SK-N-SH (cell line): ENCODE measurements at regions not wholly inside any gene's neighbourhood (a gene's known extent, or its start where the extent isn't known, plus 50 kb on each side); places are given as distances from the start of the nearest gene placed in this dataset.

Experiments used
- CHD2 ChIP-seq: fragments of 150-350 bp; IDR thresholded peaks from 2 replicates; pipeline ENCODE4 v1.6.1; 2018; ENCODE audit warnings: low read length; ENCODE audit not compliant: partially characterized antibody
- EP300 ChIP-seq, 2 experiments: IDR thresholded peaks; 2 replicates each; pipeline versions ENCODE4 v1.4.0 to v1.6.1; 2012; ENCODE audit warnings: borderline replicate concordance in 1 of 2, low read depth in 1 of 2, low read length in 1 of 2
- GABPA ChIP-seq: IDR thresholded peaks from 2 replicates; pipeline ENCODE4 v1.4.0; 2012; ENCODE audit warnings: low read depth, mild to moderate bottlenecking
- JUND ChIP-seq: IDR thresholded peaks from 2 replicates; pipeline ENCODE4 v1.4.0; 2012
- POLR2AphosphoS5 ChIP-seq: IDR thresholded peaks from 2 replicates; pipeline ENCODE4 v1.6.1; 2012; ENCODE audit warnings: low read depth, low read length
- SMC3 ChIP-seq: IDR thresholded peaks from 2 replicates; pipeline ENCODE4 v1.6.1; 2012; ENCODE audit warnings: low read depth, low read length, improper control_type of control experiment
- TAF1 ChIP-seq: IDR thresholded peaks from 2 replicates; pipeline ENCODE4 v1.6.1; 2012; ENCODE audit warnings: low read depth, mild to moderate bottlenecking, low read length, moderate library complexity, borderline replicate concordance
- USF2 ChIP-seq: fragments of 150-350 bp; IDR thresholded peaks from 2 replicates; pipeline ENCODE4 v1.6.1; 2017; ENCODE audit warnings: antibody characterized with exemption, low read length, low read depth, borderline replicate concordance
- TF ChIP-seq, protein P1 (sequence below): fragments of 200-600 bp; sonication (generic); IDR thresholded peaks from 2 replicates; pipeline ENCODE4 v1.6.1; 2017; ENCODE audit warnings: antibody characterized with exemption, mild to moderate bottlenecking, moderate library complexity
- TF ChIP-seq, protein P2 (sequence below): IDR thresholded peaks from 2 replicates; pipeline ENCODE4 v1.4.0; 2012; ENCODE audit warnings: low read depth
- TF ChIP-seq, protein P3 (sequence below): IDR thresholded peaks from 2 replicates; pipeline ENCODE4 v1.6.1; 2012; ENCODE audit warnings: mild to moderate bottlenecking, low read depth, low read length, moderate library complexity

DNA sequence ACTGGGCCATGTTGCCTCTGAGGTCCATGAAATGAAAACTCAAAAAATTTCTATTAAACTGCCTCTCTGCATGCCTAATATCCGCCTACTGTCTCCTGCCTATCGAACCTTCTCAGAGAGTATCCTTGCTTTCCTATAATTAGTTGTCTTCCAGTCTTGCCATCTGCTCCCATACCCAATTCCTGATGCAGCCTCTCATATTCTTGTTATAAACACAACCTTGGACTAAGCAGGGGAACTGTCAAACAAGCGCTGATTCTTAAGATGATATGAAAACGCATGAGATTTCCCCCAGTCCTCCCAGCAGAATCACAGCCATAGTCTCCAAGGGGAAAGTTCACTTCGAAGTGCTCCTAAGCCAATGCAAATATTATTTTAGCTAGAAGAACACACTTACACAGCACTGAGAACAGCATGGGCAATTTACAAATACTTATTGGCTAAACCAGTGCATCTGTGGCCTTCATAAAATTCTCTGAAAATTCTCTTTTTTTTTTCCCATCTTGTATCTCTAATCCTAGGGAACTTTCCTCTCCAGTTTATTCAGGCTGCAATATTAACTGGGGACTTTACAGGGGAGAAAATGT, 471.6 kb downstream of the MBD2 start:
- TF ChIP-seq POLR2AphosphoS5 (no peak), TAF1 (no peak), EP300 (IDR thresholded peaks at IDR 0.05; ENCODE audit: borderline replicate concordance in 1 of 2, low read depth in 1 of 2, low read length in 1 of 2) (no peak), GABPA (no peak), SMC3 (no peak), CHD2 (no peak), USF2 (no peak), JUND (no peak)
- TF ChIP-seq, protein P1, sequence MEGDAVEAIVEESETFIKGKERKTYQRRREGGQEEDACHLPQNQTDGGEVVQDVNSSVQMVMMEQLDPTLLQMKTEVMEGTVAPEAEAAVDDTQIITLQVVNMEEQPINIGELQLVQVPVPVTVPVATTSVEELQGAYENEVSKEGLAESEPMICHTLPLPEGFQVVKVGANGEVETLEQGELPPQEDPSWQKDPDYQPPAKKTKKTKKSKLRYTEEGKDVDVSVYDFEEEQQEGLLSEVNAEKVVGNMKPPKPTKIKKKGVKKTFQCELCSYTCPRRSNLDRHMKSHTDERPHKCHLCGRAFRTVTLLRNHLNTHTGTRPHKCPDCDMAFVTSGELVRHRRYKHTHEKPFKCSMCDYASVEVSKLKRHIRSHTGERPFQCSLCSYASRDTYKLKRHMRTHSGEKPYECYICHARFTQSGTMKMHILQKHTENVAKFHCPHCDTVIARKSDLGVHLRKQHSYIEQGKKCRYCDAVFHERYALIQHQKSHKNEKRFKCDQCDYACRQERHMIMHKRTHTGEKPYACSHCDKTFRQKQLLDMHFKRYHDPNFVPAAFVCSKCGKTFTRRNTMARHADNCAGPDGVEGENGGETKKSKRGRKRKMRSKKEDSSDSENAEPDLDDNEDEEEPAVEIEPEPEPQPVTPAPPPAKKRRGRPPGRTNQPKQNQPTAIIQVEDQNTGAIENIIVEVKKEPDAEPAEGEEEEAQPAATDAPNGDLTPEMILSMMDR: no peak
- TF ChIP-seq, protein P2, sequence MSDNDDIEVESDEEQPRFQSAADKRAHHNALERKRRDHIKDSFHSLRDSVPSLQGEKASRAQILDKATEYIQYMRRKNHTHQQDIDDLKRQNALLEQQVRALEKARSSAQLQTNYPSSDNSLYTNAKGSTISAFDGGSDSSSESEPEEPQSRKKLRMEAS: no peak
- TF ChIP-seq, protein P3, sequence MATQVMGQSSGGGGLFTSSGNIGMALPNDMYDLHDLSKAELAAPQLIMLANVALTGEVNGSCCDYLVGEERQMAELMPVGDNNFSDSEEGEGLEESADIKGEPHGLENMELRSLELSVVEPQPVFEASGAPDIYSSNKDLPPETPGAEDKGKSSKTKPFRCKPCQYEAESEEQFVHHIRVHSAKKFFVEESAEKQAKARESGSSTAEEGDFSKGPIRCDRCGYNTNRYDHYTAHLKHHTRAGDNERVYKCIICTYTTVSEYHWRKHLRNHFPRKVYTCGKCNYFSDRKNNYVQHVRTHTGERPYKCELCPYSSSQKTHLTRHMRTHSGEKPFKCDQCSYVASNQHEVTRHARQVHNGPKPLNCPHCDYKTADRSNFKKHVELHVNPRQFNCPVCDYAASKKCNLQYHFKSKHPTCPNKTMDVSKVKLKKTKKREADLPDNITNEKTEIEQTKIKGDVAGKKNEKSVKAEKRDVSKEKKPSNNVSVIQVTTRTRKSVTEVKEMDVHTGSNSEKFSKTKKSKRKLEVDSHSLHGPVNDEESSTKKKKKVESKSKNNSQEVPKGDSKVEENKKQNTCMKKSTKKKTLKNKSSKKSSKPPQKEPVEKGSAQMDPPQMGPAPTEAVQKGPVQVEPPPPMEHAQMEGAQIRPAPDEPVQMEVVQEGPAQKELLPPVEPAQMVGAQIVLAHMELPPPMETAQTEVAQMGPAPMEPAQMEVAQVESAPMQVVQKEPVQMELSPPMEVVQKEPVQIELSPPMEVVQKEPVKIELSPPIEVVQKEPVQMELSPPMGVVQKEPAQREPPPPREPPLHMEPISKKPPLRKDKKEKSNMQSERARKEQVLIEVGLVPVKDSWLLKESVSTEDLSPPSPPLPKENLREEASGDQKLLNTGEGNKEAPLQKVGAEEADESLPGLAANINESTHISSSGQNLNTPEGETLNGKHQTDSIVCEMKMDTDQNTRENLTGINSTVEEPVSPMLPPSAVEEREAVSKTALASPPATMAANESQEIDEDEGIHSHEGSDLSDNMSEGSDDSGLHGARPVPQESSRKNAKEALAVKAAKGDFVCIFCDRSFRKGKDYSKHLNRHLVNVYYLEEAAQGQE: no peak
